ENCODE measurements at regions not wholly inside any gene's neighbourhood (a gene's known extent, or its start where the extent isn't known, plus 50 kb on each side); places are given as distances from the start of the nearest gene placed in this dataset.
"Not testable (repeated sequence)": the region's sequence is repeated elsewhere in the genome, so short reads cannot be mapped to it uniquely, and the experiment has no call there.

DNA sequence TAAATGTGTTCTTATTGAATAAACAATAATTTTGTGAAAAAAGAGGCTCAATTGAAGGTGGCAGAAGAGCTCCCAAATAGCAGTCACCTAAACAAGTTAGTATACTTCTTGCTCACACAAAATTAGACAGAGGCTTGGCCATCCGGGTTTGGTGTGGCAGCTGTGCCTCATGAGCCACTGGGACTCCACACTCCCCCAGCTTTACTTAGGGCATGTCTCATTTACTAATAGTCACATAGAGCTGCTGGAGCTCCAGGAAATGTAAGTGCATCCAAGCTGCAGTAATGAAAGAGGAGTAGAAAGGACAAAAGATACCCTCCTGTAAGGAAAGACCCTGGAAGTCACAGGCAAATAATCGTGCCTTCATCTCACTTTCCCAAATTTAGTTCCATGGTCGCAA lies 188.8 kb downstream of the ANKRD36 start:
- TF ChIP-seq, protein P1, sequence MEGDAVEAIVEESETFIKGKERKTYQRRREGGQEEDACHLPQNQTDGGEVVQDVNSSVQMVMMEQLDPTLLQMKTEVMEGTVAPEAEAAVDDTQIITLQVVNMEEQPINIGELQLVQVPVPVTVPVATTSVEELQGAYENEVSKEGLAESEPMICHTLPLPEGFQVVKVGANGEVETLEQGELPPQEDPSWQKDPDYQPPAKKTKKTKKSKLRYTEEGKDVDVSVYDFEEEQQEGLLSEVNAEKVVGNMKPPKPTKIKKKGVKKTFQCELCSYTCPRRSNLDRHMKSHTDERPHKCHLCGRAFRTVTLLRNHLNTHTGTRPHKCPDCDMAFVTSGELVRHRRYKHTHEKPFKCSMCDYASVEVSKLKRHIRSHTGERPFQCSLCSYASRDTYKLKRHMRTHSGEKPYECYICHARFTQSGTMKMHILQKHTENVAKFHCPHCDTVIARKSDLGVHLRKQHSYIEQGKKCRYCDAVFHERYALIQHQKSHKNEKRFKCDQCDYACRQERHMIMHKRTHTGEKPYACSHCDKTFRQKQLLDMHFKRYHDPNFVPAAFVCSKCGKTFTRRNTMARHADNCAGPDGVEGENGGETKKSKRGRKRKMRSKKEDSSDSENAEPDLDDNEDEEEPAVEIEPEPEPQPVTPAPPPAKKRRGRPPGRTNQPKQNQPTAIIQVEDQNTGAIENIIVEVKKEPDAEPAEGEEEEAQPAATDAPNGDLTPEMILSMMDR (IDR thresholded peaks at IDR 0.05; ENCODE audit: low read depth, low read length, poor library complexity, severe bottlenecking), result not testable (repeated sequence)
- TF ChIP-seq EZH2phosphoT487 (IDR thresholded peaks at IDR 0.05; ENCODE audit: borderline replicate concordance, low read length), result not testable (repeated sequence)
